MM.1S (cell line): ENCODE measurements at regions not wholly inside any gene's neighbourhood (a gene's known extent, or its start where the extent isn't known, plus 50 kb on each side); places are given as distances from the start of the nearest gene placed in this dataset.

Experiments used
- DNase-seq: peaks from one replicate; pipeline ENCODE4 v3.0.0-alpha.2; 2015
- H2AFZ ChIP-seq: fragments of 300-600 bp; sonication (generic); 2 replicates; pipeline ENCODE4 v1.6.0; 2016; ENCODE audit warnings: antibody characterized with exemption, low read length
- H3F3A ChIP-seq: fragments of 300-600 bp; sonication (generic); 2 replicates; pipeline ENCODE4 v1.6.1; 2016; ENCODE audit warnings: mild to moderate bottlenecking, antibody characterized with exemption, low read length, moderate library complexity, mixed read lengths; ENCODE audit not compliant: insufficient read depth
- H3K27ac ChIP-seq: fragments of 300-600 bp; sonication (generic); 2 replicates; pipeline ENCODE4 v1.5.1; 2016; ENCODE audit warnings: mild to moderate bottlenecking, low read length
- H3K27me3 ChIP-seq: fragments of 300-600 bp; sonication (generic); replicated peaks from 2 replicates; pipeline ENCODE4 v1.6.0; 2016; ENCODE audit warnings: low read length; ENCODE audit not compliant: insufficient read depth
- H3K36me3 ChIP-seq: fragments of 300-600 bp; sonication (generic); replicated peaks from 2 replicates; pipeline ENCODE4 v1.6.1; 2016; ENCODE audit warnings: mild to moderate bottlenecking, low read length, mixed read lengths; ENCODE audit not compliant: insufficient read depth
- H3K4me1 ChIP-seq: fragments of 300-600 bp; sonication (generic); 2 replicates; pipeline ENCODE4 v1.6.1; 2016; ENCODE audit warnings: low read length, mixed read lengths
- H3K4me2 ChIP-seq: fragments of 300-600 bp; sonication (generic); 2 replicates; pipeline ENCODE4 v1.6.0; 2016; ENCODE audit warnings: low read depth, low read length
- H3K4me3 ChIP-seq: fragments of 300-600 bp; sonication (generic); 2 replicates; pipeline ENCODE4 v1.5.1; 2016; ENCODE audit warnings: low read length, mixed read lengths
- H3K79me2 ChIP-seq: fragments of 300-600 bp; sonication (generic); 2 replicates; pipeline ENCODE4 v1.6.1; 2016; ENCODE audit warnings: mixed run types, low read length, mixed read lengths
- H3K9ac ChIP-seq: fragments of 300-600 bp; sonication (generic); 2 replicates; pipeline ENCODE4 v1.6.1; 2016; ENCODE audit warnings: low read length, mixed read lengths
- H3K9me2 ChIP-seq: fragments of 300-600 bp; sonication (generic); replicated peaks from 2 replicates; pipeline ENCODE4 v1.6.1; 2016; ENCODE audit warnings: mild to moderate bottlenecking, low read length, mixed read lengths; ENCODE audit not compliant: insufficient read depth
- H3K9me3 ChIP-seq: fragments of 300-600 bp; sonication (generic); replicated peaks from 2 replicates; pipeline ENCODE4 v1.6.1; 2016; ENCODE audit warnings: mild to moderate bottlenecking, low read length, mixed read lengths; ENCODE audit not compliant: insufficient read depth
- H4K20me1 ChIP-seq: fragments of 300-600 bp; sonication (generic); 2 replicates; pipeline ENCODE4 v1.6.1; 2016; ENCODE audit warnings: mild to moderate bottlenecking, low read length, moderate library complexity, mixed read lengths; ENCODE audit not compliant: insufficient read depth
- CTCF ChIP-seq: fragments of 300-600 bp; sonication (generic); IDR thresholded peaks from 2 replicates; pipeline ENCODE4 v1.5.1; 2016; ENCODE audit warnings: antibody characterized with exemption, low read length, mixed read lengths
- EZH2 ChIP-seq: fragments of 300-600 bp; sonication (generic); optimal IDR thresholded peaks from 2 replicates; pipeline ENCODE3; 2017; ENCODE audit warnings: low read depth, mild to moderate bottlenecking, antibody characterized with exemption, low read length, mixed read lengths
- EZH2phosphoT487 ChIP-seq: fragments of 300-600 bp; sonication (generic); IDR thresholded peaks from 2 replicates; pipeline ENCODE4 v1.6.1; 2018; ENCODE audit warnings: antibody characterized with exemption, low read length

- H3K79me2 ChIP-seq: no peaks in the 10 kb centered on the region
- no peak overlapping the region for H3K9ac ChIP-seq
- H3K9me3 ChIP-seq: no peaks in the 10 kb centered on the region
- no peak for DNase-seq
- no peak overlapping the region for H3K27ac ChIP-seq
- TF ChIP-seq EZH2phosphoT487 (no peak), CTCF (no peak), EZH2 (no peak)
- no peak overlapping the region for H3K4me2 ChIP-seq
- H3K36me3 ChIP-seq: no peaks in the 10 kb centered on the region
- H3K27me3 ChIP-seq: no peaks in the 10 kb centered on the region
- no peaks in the 10 kb centered on the region for H3K9me2 ChIP-seq
- no peaks in the 10 kb centered on the region for H3F3A ChIP-seq
- H3K4me1 ChIP-seq: peaks cover 3% of the 10 kb centered on the region; the same call in 1 of the 2 replicates
- H2AFZ ChIP-seq: no peak overlapping the region
- H4K20me1 ChIP-seq: no peaks in the 10 kb centered on the region
- no peak overlapping the region for H3K4me3 ChIP-seq
Observed at GRCh38 chr13:109427148-109427547, 359.2 kb downstream of the IRS2 start.

DNA sequence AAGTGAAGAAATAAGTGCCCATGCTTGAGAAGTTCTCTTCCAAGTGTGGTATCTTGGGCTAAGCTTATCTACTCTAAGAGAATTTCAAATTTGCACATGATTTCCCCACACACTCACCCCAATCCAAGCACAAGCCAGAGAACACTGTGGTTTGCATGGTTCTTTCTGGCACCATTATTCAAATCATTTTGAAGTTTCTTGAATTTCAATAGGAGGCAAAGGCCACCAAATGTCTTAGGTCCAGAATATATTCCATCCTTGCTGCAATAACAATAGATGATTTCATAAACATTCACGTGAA, 359.7 kb downstream of the IRS2 start:
- Histone ChIP-seq H3K27ac (no peak overlapping the region), H3K36me3 (no peaks in the 10 kb centered on the region), H3K4me1 (peaks cover 3% of the 10 kb centered on the region; the same call in 1 of the 2 replicates), H4K20me1 (no peaks in the 10 kb centered on the region), H3K9me2 (no peaks in the 10 kb centered on the region), H3K4me2 (no peak overlapping the region), H3K9me3 (no peaks in the 10 kb centered on the region), H3K9ac (no peak overlapping the region), H2AFZ (no peak overlapping the region), H3K4me3 (no peak overlapping the region), H3K79me2 (no peaks in the 10 kb centered on the region), H3F3A (no peaks in the 10 kb centered on the region), H3K27me3 (no peaks in the 10 kb centered on the region)
- TF ChIP-seq EZH2 (no peak), EZH2phosphoT487 (no peak), CTCF (no peak)
- DNase-seq: no peak

- no peak for TF ChIP-seq CTCF
- no peak for TF ChIP-seq EZH2
- TF ChIP-seq EZH2phosphoT487: no peak
- Histone ChIP-seq H3K36me3 (no peaks in the 10 kb centered on the region), H3K27me3 (no peaks in the 10 kb centered on the region), H3K27ac (no peak overlapping the region), H3K9me2 (no peaks in the 10 kb centered on the region), H3K4me1 (peaks cover 3% of the 10 kb centered on the region; the same call in 1 of the 2 replicates), H3K9ac (no peak overlapping the region), H4K20me1 (no peaks in the 10 kb centered on the region), H2AFZ (no peak overlapping the region), H3K4me3 (no peak overlapping the region), H3K9me3 (no peaks in the 10 kb centered on the region), H3F3A (no peaks in the 10 kb centered on the region), H3K4me2 (no peak overlapping the region), H3K79me2 (no peaks in the 10 kb centered on the region)
- no peak for DNase-seq
Observed at GRCh38 chr13:109425821-109426689, 360.3 kb downstream of the IRS2 start.
